Hematopoietic multipotent progenitor cell treated with erythropoietin and hydrocortisone succinate and interleukin-3 and kit ligand, for 4 days (in vitro differentiated cells): ENCODE measurements at regions not wholly inside any gene's neighbourhood (a gene's known extent, or its start where the extent isn't known, plus 50 kb on each side); places are given as distances from the start of the nearest gene placed in this dataset.

Experiments used
- DNase-seq: peaks from one replicate; pipeline ENCODE4 v3.0.0-alpha.2; 2015

- DNase-seq: no peak
These were observed 150.5 kb upstream of the IQSEC1 start for GRCh38 chr3:13223574-13224237.

GRCh38 chr3:13222891-13223573, 149.8 kb upstream of the IQSEC1 start:
- no peak for DNase-seq

DNA sequence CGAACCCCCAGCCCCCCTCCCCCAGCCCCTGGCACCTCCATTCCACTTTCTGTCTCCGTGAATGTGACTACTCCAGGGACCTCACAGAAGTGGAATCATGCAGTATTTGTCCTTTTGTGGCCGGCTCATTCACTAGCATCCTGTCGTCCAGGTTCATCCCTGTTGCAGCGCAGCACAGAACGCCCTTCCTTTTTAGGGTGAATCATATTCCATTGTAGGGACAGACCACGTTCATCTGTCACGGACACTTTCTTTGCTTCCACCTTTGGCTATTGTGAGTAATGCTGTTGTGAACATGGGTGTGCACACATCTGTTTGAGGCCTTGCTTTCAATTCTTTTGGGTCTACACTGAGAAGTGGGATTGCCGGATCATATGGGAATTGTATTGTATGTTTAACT, 148.9 kb upstream of the IQSEC1 start:
- DNase-seq: no peak

DNA sequence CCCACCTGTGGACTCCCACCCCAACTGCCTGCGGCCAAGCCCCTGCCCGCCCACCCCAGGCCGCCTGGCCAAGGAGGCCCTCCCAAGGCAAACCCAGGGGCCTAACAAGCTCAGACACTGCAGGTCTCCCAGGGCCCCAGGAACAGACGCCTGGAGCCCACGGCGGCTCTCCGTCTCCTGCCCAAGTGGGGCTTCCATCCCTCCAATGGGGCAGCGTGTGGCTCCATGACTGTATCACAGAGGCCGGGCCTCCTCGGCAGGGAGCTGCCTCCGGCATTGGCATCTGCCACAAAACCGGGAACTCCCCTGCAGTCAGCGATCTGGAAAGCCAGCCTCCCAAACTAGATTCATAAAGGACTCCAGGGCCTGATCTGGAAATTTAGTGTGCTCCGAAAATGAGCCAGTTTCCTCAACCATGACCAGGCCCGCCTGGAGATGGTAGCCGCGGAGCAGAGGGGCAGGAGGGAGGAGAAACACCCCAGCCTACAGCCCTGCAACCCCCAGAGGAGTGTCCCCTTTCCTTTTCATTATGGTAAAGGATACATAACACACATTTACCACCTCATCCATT, 148.3 kb upstream of the IQSEC1 start:
- no peak for DNase-seq

DNA sequence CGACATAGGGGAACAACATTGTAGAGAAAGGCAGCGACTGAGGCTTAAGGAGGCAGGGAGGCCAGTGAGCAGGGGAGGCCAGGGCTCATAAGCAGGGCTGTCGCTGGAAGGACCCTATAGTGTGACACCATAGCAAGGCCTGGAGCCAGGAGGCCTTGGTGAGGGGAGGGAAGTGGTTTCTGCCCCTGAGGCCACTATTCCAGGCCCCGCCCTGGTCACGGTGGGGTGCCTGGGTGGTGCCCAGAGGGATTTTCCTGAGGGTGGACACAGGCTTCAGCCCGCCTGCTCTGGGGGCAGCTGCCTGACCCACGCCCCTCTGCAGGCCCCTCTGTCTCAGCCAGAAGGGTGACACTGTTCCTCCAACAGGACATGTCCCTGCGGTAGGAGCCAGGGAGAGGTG, 147.8 kb upstream of the IQSEC1 start:
- no peak for DNase-seq

DNA sequence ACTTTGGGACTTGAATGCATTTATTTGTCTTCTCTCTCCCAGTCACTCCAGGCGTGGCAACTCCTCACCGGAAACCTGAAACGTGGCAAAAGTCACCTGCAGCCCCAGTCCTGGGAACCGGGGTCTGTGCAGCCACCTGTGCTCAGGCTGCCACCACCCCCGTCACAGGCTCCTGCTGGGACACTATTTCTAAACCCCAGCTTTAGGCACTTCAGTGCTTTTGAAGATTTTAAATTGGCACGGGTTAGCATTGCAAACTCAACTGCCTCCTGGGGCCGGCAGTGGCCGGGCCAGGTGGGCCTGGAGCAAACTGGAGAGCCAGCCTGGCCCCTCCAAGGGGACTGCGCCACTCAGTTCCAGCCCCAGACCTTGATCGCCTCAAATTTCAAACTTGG, 146.7 kb upstream of the IQSEC1 start:
- DNase-seq: no peak

DNA sequence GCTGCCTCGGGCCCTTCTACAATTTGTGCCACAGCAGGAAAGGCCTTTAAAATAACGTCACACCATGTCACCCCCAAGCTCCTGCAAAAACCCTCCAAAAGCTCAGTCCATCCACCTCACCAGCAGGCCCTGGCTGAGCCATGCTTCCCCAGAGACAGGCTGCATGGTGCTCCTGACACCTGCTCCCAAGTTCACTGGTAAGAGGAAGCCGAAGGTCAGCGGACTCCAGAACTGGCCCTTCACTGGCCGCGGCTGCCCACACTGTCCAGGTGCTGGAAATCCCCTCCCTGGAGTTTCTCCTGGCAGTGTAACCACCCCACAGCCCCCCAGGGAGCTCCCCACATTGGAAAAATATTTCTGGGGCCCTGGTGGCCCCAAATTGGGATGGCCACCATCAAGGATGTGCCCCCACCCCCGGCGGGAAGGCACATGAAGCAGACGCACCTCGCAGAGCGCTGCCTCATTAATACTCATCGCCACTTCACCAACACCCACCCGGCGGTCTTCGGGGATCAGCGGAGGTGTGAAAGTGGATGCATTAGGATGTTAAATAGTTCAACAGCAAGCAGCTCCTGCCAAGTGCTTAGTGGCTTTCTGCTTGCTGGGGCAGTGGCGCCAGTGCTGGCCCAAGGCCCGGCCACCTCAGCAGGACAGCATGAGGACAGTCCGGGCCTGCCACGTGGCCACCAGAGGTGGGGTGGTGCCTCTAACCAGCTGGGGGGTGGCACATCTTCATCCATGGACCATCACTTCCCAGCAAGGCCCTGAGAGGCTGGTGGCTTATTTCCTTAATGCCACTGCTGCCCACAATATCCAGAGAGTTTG, 146.1 kb upstream of the IQSEC1 start:
- DNase-seq: no peak

DNA sequence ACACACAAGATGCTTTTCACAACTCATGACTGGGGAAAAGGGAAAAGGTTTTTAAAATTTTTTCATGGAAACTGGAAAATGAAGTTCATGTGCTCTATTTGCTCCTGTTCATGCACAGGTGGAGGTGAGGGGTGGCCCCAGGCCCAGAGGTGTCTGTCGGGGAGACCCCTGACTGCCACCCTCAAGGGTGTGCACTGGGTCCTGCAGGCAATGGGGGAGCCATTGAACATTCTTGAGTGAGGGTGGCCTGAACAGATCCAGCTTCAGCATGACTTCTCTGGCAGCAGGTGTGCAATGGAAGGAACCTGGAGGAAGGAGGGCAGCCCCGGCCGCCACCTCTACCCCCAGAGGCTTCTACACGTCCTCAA, 145.3 kb upstream of the IQSEC1 start:
- DNase-seq: no peak

- no peak for DNase-seq
These were observed 144.7 kb upstream of the IQSEC1 start for GRCh38 chr3:13217736-13218540.

DNA sequence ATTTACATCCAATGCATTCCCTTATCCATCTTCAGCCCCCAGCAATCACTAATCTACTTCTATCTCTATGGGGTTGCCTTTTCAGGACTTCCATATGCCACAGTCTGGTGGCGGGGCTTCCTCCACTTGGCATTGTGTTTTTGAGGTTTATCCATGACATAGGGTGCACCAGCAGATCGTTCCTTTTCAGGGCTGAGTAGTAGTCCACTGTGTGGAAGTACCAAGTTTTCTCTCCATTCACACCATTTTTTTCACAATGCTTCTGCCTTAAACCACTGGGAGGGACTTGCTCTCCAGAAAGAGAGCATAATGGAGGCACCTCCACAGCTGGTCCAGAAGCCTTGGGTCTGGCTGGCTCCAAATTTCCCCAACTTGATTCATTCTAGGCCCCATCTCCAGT, 144.0 kb upstream of the IQSEC1 start:
- no peak for DNase-seq

DNA sequence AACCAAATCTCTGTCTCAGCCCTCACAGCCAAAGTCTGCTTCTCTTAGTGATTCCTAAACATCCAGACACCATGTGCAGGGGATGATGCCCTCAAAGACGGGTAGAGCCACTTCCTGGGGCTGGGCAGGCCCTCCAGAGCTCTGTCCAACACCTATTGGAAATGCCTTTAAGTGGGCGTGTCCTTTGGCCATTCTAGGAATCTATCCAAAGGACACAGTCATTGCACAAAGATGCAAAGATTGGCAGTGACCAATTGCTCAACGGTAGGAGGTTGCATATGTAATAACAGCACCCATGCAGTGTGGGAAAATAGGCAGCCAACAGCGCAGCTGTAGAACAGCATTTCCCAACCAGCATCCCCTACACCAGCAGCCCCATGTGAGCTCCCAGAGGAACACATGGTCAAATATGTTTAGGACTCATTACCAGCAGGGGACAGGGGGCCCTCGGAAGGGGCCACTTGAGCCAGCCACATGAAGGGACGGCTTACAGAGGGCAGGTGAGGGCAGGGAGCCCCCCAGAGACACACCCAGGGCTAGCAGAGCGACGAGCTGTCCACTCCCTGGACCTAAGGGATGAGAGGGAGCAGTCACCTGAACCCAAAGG, 142.8 kb upstream of the IQSEC1 start:
- no peak for DNase-seq

GRCh38 chr3:13214847-13215472, 141.7 kb upstream of the IQSEC1 start:
- no peak for DNase-seq

GRCh38 chr3:13213911-13214846, 140.9 kb upstream of the IQSEC1 start:
- no peak for DNase-seq

DNA sequence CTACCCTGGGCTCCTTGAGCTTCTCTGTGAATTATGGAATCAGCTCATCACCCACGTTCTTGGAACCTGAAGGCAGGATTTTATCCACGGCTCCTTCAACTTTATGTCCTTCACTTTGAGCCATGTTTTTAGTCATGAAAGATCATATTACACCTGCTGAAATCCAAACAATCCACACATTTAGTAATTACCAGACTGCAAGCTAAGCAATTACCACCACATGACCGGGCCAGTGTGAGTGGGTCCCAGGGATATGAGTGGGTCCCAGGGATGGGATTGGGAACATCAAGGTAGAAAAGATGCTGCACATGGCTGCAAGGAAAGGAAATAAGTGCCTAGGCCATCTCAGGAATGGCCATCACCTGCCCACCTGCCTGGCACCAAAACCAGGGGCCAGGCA, 140.3 kb upstream of the IQSEC1 start:
- no peak for DNase-seq

DNA sequence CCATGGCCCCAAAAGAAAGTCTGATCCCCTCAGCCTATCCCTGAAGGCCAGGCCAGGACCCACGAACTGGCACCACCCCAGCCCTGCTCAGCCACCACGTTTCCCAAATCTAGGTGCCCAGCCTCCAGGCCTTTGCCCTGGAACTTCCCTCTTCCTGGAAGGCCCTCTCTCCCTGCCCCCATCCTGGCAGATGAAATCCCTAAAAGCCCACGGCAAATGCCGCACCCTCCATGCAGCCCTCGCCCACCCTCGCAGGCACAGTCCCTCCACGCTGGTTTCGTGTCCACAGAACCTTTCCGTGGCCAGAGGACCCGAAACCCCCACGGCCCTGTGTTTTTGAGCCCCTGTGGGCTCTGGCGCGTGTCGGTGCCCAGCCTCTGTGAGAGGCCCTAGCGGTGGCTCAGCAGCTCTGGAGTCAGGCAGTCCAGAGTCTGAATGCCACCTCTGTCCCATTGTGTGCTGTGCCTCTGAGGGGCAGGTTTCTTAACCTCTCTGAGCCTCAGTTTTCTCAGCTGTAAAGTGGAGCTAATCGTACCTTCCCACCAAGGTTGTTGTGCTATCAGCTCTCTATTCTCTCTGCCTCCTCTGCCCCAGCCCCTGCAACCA, 138.5 kb upstream of the IQSEC1 start:
- DNase-seq: no peak

GRCh38 chr3:13210221-13210975, 137.2 kb upstream of the IQSEC1 start:
- no peak for DNase-seq

DNA sequence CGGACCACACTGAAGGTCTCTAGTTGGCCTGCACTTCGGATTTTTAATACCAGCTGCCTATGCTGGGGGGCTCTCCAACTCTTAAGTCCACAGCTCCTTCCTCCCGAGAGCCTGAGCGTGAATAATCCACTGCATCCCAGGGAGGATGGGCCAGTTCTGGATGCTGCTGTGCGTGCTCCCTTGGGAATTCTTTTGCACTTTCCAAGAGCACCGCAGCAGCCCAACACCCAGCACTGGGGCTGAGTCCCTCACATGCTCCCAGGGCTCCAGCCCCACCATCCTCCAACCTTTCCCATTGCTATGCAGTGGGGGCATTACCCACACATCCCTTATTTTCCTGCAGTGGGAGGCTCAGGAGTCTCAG, 136.4 kb upstream of the IQSEC1 start:
- DNase-seq: no peak

- DNase-seq: no peak
These were observed 135.7 kb upstream of the IQSEC1 start for GRCh38 chr3:13208706-13209633.
